Fibroblast of pulmonary artery (primary cell): ENCODE measurements at regions not wholly inside any gene's neighbourhood (a gene's known extent, or its start where the extent isn't known, plus 50 kb on each side); places are given as distances from the start of the nearest gene placed in this dataset.
A peak's percentile ranks its signal among the peaks of the same experiment; 100 is the strongest.
"Not testable (repeated sequence)": the region's sequence is repeated elsewhere in the genome, so short reads cannot be mapped to it uniquely, and the experiment has no call there.

Source experiments
- DNase-seq: peaks from one replicate; pipeline ENCODE4 v3.0.0-alpha.2; 2010; ENCODE audit warnings: low read depth
- H3K4me3 ChIP-seq: replicated peaks from 2 replicates; pipeline ENCODE4 v1.5.1; 2011; ENCODE audit warnings: low read depth, mild to moderate bottlenecking, control low read depth, low read length, moderate library complexity
- TF ChIP-seq, protein P1 (sequence below): IDR thresholded peaks from 2 replicates; pipeline ENCODE4 v1.5.1; 2011; ENCODE audit warnings: mild to moderate bottlenecking, control low read depth, low read length, inconsistent platforms; ENCODE audit errors: missing control alignments

GRCh38 chr7:39758234-39758970 is 135.0 kb downstream of the RALA start:
- TF ChIP-seq, protein P1, sequence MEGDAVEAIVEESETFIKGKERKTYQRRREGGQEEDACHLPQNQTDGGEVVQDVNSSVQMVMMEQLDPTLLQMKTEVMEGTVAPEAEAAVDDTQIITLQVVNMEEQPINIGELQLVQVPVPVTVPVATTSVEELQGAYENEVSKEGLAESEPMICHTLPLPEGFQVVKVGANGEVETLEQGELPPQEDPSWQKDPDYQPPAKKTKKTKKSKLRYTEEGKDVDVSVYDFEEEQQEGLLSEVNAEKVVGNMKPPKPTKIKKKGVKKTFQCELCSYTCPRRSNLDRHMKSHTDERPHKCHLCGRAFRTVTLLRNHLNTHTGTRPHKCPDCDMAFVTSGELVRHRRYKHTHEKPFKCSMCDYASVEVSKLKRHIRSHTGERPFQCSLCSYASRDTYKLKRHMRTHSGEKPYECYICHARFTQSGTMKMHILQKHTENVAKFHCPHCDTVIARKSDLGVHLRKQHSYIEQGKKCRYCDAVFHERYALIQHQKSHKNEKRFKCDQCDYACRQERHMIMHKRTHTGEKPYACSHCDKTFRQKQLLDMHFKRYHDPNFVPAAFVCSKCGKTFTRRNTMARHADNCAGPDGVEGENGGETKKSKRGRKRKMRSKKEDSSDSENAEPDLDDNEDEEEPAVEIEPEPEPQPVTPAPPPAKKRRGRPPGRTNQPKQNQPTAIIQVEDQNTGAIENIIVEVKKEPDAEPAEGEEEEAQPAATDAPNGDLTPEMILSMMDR: no peak

DNA sequence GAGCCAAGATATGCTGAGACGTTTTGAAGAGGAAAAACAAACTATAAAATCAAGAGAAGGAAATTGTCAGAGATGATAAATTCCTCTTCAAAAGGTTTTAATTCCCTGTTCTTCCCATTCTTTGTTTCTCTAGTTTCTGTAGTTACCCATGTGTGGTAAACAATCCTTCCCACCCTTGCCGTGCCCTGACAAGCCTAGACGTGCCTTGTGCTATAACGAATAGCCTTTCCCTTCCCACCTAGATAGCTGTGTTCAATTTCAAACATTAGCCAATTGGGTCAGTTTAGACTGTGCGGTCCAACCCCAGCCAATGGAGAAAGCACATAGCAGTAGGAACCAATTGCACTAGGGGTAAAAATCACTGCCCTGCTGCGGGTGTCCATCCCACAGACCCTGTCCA is 138.1 kb downstream of the RALA start:
- H3K4me3 ChIP-seq: no peak overlapping the region
- TF ChIP-seq, protein P1: no peak
- DNase-seq: no peak

More at GRCh38 chr7:39758234-39758970, 135.0 kb downstream of the RALA start:
- no peak for DNase-seq
- H3K4me3 ChIP-seq: no peak overlapping the region

DNA sequence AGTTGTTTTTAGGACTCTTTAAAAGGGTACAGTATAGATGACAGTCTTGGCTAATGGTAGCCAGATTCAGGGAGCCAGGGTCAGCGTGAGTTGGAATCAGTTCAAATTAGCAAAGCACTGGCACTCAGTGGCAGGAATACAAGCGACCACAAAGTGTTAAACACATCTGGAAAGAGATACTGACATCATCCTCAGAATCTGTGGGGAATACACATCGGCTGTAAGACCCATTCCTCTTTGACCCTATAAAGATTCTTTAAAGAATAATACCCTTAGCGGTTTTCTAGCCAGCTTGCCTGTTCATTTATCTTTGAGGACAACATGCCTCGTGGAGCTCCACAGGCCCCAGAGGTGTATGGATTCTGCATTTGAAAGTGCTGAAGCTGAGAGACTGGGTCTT is 139.1 kb downstream of the RALA start:
- H3K4me3 ChIP-seq, DNase-seq: not testable (repeated sequence)

- H3K4me3 ChIP-seq, DNase-seq: not testable (repeated sequence)
Measured at GRCh38 chr7:39762881-39763280, 139.5 kb downstream of the RALA start.

DNA sequence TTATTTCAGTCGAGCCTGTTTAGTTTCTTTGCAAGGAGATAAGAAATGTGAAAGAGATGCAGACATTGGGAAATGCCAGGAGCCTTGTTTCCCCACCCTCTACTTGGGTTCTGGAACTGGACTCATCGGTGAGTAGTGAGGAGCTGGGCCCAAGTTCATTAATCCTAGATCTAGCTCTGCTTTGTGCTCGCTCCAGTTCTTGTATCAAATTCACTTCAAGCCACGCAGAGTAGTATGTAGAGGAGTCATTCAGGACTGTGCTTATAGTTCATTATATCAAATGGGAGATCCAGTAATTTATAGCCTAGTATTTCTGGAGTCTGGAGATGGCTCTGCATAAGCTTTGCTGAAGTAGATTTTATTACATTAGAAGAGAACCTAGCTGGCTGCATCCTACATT is 142.5 kb downstream of the RALA start:
- DNase-seq, H3K4me3 ChIP-seq: not testable (repeated sequence)

DNA sequence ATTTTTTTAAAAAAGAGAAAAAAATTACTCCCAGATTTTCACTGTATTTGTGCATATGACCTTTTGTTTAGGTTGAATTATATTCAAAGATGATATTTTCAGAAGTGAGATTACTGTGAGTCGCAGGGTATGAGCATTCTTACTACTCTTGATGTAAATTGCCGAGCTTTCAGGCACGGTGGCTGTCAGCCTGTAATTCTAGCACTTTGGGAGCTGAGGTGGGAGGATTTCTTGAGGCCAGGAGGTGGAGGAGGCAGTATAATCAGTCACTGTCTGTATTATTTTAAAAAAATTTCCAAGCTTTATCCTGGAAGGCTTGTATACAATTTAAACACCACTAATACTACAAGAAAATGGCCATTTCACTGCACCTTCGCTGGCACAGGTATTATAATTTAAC is 145.1 kb downstream of the RALA start:
- not testable (repeated sequence) for H3K4me3 ChIP-seq, DNase-seq

GRCh38 chr7:39774341-39774851 is 151.0 kb downstream of the RALA start:
- not testable (repeated sequence) for H3K4me3 ChIP-seq, DNase-seq

- not testable (repeated sequence) for H3K4me3 ChIP-seq
- peak; percentile 56 for DNase-seq
Measured at GRCh38 chr7:39781557-39781956, 158.2 kb downstream of the RALA start.

GRCh38 chr7:39786440-39786839 is 163.1 kb downstream of the RALA start:
- not testable (repeated sequence) for DNase-seq, H3K4me3 ChIP-seq

GRCh38 chr7:39791035-39791434 is 159.0 kb upstream of the CDK13 start:
- not testable (repeated sequence) for H3K4me3 ChIP-seq
- peak; percentile 22 for DNase-seq

DNA sequence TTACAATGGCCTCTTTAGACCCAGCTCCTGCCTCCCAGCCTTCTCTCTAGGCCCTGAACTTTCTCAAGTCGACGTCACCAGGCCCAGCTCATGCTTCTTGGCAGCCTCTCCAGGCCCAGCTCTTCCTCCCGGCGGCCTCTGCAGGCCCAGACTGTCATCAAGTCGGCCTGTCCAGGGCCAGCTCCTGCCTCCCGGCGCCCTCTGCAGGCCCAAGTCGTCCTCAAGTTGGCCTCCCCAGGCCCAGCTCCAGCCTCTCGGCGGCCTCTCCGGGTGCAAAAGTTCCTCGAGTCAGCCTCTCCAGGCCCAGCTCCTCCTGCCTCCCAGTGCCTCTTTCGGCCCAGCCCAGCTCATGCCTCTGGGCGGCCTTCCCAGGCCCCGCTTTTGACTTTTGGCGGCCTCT is 158.1 kb upstream of the CDK13 start:
- not testable (repeated sequence) for H3K4me3 ChIP-seq
- peak; percentile 39 for DNase-seq

DNA sequence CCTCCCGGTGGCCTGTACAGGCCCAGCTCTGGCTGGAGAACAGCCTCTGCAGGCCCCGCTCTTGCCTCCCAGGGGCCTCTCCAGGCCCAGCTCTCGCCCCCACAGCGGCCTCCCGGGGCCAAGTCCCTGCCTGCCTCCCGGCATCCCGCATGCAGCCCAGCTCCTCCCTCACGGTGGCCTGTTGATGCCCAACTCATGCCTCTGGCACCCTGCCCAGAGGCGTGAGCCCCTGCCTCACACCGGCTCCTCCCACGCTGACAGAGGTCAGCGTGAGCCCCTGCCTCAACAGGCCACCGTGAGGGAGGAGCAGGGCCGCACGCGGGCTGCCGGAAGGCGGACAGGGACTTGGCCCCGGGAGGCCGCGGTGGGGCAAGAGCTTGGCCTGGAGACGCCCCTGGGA is 157.0 kb upstream of the CDK13 start:
- not testable (repeated sequence) for H3K4me3 ChIP-seq, DNase-seq

GRCh38 chr7:39793851-39794250 is 156.2 kb upstream of the CDK13 start:
- DNase-seq, H3K4me3 ChIP-seq: not testable (repeated sequence)

GRCh38 chr7:39796947-39797346 is 153.1 kb upstream of the CDK13 start:
- not testable (repeated sequence) for DNase-seq, H3K4me3 ChIP-seq

DNA sequence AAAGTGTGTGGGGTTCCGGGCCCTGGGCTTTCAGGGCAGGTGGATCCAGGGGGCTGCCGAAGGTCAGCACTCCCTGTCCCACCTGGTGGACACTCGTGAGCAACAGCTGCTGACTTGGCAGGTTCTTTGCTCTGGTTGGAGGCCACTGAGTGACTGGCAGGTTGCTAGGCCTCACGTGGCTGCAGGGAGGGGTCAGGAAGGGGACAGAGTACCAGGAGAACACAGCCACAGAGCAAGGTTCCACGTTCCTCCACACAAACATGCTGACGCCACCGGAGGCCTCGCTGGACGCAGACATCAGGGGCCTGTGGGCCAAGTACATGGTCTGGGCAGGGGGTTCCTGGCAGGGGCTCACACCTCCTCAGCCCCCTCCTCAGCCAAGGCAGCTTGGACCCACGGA is 152.0 kb upstream of the CDK13 start:
- not testable (repeated sequence) for DNase-seq, H3K4me3 ChIP-seq
